ENCODE measurements at regions not wholly inside any gene's neighbourhood (a gene's known extent, or its start where the extent isn't known, plus 50 kb on each side); places are given as distances from the start of the nearest gene placed in this dataset.

- TF ChIP-seq, protein P1, sequence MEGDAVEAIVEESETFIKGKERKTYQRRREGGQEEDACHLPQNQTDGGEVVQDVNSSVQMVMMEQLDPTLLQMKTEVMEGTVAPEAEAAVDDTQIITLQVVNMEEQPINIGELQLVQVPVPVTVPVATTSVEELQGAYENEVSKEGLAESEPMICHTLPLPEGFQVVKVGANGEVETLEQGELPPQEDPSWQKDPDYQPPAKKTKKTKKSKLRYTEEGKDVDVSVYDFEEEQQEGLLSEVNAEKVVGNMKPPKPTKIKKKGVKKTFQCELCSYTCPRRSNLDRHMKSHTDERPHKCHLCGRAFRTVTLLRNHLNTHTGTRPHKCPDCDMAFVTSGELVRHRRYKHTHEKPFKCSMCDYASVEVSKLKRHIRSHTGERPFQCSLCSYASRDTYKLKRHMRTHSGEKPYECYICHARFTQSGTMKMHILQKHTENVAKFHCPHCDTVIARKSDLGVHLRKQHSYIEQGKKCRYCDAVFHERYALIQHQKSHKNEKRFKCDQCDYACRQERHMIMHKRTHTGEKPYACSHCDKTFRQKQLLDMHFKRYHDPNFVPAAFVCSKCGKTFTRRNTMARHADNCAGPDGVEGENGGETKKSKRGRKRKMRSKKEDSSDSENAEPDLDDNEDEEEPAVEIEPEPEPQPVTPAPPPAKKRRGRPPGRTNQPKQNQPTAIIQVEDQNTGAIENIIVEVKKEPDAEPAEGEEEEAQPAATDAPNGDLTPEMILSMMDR (IDR thresholded peaks at IDR 0.05; ENCODE audit: insufficient read depth, low read depth, low read length), result no peak
- TF ChIP-seq EZH2 (IDR thresholded peaks at IDR 0.05; ENCODE audit: insufficient read depth, low read length), result no peak
Observed at GRCh38 chr18:32867330-32867729, 94.5 kb upstream of the KLHL14 start.
